CD4-positive, alpha-beta T cell (primary cell): ENCODE measurements at regions not wholly inside any gene's neighbourhood (a gene's known extent, or its start where the extent isn't known, plus 50 kb on each side); places are given as distances from the start of the nearest gene placed in this dataset.

Experiments used
- ATAC-seq: fragments of 200-7000 bp; cut with Tn5 transposase; one replicate; pipeline ENCODE4 v1.10.0; 2022; ENCODE audit warnings: mild to moderate bottlenecking; ENCODE audit not compliant: poor library complexity
- CTCF ChIA-PET: fragments of 350-600 bp; sonication (Branson Sonifier 250); formaldehyde crosslinking; loops from one replicate; lab custom pipeline; 2021; ENCODE audit warnings: antibody characterized with exemption, inconsistent platforms; lab: Charles Lee
- POLR2A ChIA-PET: fragments of 350-600 bp; sonication (Branson Sonifier 250); formaldehyde crosslinking; loops from one replicate; lab custom pipeline; 2021; ENCODE audit warnings: antibody characterized with exemption, inconsistent platforms; lab: Charles Lee
- DNase-seq, 14 experiments: peaks; one replicate each; pipeline ENCODE4 v3.0.0-alpha.2; 2013 to 2020; ENCODE audit warnings: mixed read lengths in 2 of 14
- H3K27ac ChIP-seq, 2 donors: one replicate each; pipeline versions ENCODE4 v1.5.1 to v1.7.0; 2013; ENCODE audit warnings: low read length in 2 of 2, low read depth in 1 of 2, mild to moderate bottlenecking in 1 of 2
- H3K27me3 ChIP-seq, 2 experiments: 1 replicate in 1 of 2; 2 replicates in 1 of 2; pipeline versions ENCODE4 v1.6.1 to v1.7.0; 2013; ENCODE audit warnings: low read length in 2 of 2, control low read depth in 1 of 2, mild to moderate bottlenecking in 1 of 2, moderate library complexity in 1 of 2; ENCODE audit not compliant: insufficient read depth in 2 of 2, control insufficient read depth in 1 of 2
- H3K36me3 ChIP-seq: one replicate; pipeline ENCODE4 v1.6.1; 2013; ENCODE audit warnings: low read length, control low read depth; ENCODE audit not compliant: insufficient read depth
- H3K4me1 ChIP-seq: one replicate; pipeline ENCODE4 v1.6.1; 2013; ENCODE audit warnings: low read length, control low read depth; ENCODE audit not compliant: insufficient read depth
- H3K4me3 ChIP-seq: one replicate; pipeline ENCODE4 v1.5.1; 2013; ENCODE audit warnings: mild to moderate bottlenecking, low read length, moderate library complexity
- H3K9me3 ChIP-seq, 2 experiments: 1 replicate in 1 of 2; 2 replicates in 1 of 2; pipeline versions ENCODE4 v1.6.1 to v1.7.0; 2013; ENCODE audit warnings: low read length in 2 of 2, mild to moderate bottlenecking in 2 of 2, control low read depth in 1 of 2, moderate library complexity in 1 of 2; ENCODE audit not compliant: control insufficient read depth in 1 of 2, insufficient read depth in 1 of 2
- H3K27ac Mint-ChIP-seq: one replicate; pipeline ENCODE4 v1.8.0; 2020; ENCODE audit warnings: mixed read lengths
- H3K27me3 Mint-ChIP-seq: one replicate; pipeline ENCODE4 v1.8.0; 2021; ENCODE audit warnings: mixed read lengths
- H3K36me3 Mint-ChIP-seq: one replicate; pipeline ENCODE4 v1.8.0; 2021; ENCODE audit warnings: low read depth, mixed read lengths
- H3K4me1 Mint-ChIP-seq: one replicate; pipeline ENCODE4 v1.8.0; 2021; ENCODE audit warnings: low read depth, mixed read lengths
- H3K4me3 Mint-ChIP-seq: one replicate; pipeline ENCODE4 v1.8.0; 2020; ENCODE audit warnings: mild to moderate bottlenecking, mixed read lengths
- H3K9me3 Mint-ChIP-seq: one replicate; pipeline ENCODE4 v1.8.0; 2020; ENCODE audit warnings: mixed read lengths
- intact Hi-C, 2 experiments: fragments of 100-400 bp; cut with DNase I in 1 of 2; cut with micrococcal nuclease in 1 of 2; formaldehyde crosslinking; loops; one replicate each; pipeline versions ENCODE4 v1.15.1 to v1.9.0; 2023 to 2025; cut with DNase I, micrococcal nuclease
- TF ChIP-seq, protein P1 (sequence below): fragments of 200-600 bp; IDR thresholded peaks from one replicate; pipeline ENCODE4 v1.8.0; 2022; ENCODE audit warnings: antibody characterized with exemption, mild to moderate bottlenecking

DNA sequence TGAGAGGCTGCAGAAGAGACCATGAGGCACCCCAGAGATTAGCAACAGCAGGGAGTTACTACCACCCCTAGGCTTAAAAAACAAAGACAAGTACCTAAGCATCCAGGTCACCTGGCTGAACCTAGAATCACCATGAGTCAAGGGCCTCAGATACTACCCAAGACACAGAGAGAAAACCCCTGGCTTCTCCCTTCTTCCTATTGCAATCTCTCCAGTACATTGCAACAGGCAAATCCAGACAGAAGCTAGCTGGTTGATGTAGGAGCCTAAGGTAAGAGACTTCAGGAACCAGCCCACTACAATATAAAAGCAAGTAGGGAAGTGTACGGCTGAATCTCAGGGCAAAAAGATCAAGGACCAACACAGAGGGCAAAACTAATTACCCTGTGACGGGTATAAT, 367.2 kb downstream of the PLPP3 start:
- Mint-ChIP-seq H3K36me3 (no peaks in the 10 kb centered on the region), H3K4me1 (no peaks in the 10 kb centered on the region), H3K4me3 (no peak overlapping the region), H3K27me3 (no peaks in the 10 kb centered on the region), H3K9me3 (no peaks in the 10 kb centered on the region), H3K27ac (no peak overlapping the region)
- ChIA-PET POLR2A (interaction anchor here (0.6 kb wide), 1 partner anchor 14 kb away, joined by 3 read pairs; no protein-coding TSS in a partner anchor), CTCF (no interaction called here)
- Histone ChIP-seq H3K4me1 (no peaks in the 10 kb centered on the region), H3K4me3 (no peak overlapping the region), H3K27ac (no peak overlapping the region), H3K27me3 (no peaks in the 10 kb centered on the region), H3K9me3 (no peaks in the 10 kb centered on the region), H3K36me3 (no peaks in the 10 kb centered on the region)
- ATAC-seq = no peak
- DNase-seq = no peak
- intact Hi-C loops = no loop called here
- TF ChIP-seq, protein P1, sequence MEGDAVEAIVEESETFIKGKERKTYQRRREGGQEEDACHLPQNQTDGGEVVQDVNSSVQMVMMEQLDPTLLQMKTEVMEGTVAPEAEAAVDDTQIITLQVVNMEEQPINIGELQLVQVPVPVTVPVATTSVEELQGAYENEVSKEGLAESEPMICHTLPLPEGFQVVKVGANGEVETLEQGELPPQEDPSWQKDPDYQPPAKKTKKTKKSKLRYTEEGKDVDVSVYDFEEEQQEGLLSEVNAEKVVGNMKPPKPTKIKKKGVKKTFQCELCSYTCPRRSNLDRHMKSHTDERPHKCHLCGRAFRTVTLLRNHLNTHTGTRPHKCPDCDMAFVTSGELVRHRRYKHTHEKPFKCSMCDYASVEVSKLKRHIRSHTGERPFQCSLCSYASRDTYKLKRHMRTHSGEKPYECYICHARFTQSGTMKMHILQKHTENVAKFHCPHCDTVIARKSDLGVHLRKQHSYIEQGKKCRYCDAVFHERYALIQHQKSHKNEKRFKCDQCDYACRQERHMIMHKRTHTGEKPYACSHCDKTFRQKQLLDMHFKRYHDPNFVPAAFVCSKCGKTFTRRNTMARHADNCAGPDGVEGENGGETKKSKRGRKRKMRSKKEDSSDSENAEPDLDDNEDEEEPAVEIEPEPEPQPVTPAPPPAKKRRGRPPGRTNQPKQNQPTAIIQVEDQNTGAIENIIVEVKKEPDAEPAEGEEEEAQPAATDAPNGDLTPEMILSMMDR = no peak

- H3K9me3 ChIP-seq = no peaks in the 10 kb centered on the region
- no peak overlapping the region for H3K27ac Mint-ChIP-seq
- H3K27me3 Mint-ChIP-seq = no peaks in the 10 kb centered on the region
- TF ChIP-seq, protein P1 = no peak
- no peaks in the 10 kb centered on the region for H3K4me1 ChIP-seq
- intact Hi-C loops = no loop called here
- POLR2A ChIA-PET = no interaction called here
- no peak overlapping the region for H3K4me3 Mint-ChIP-seq
- no peaks in the 10 kb centered on the region for H3K36me3 Mint-ChIP-seq
- DNase-seq = no peak
- H3K27me3 ChIP-seq = no peaks in the 10 kb centered on the region
- H3K27ac ChIP-seq = no peak overlapping the region
- no peaks in the 10 kb centered on the region for H3K36me3 ChIP-seq
- CTCF ChIA-PET = no interaction called here
- H3K4me1 Mint-ChIP-seq = no peaks in the 10 kb centered on the region
- H3K4me3 ChIP-seq = no peak overlapping the region
- no peak for ATAC-seq
- peaks cover 4% of the 10 kb centered on the region for H3K9me3 Mint-ChIP-seq
These were observed 373.0 kb downstream of the PLPP3 start for GRCh38 chr1:56206391-56206790.

DNA sequence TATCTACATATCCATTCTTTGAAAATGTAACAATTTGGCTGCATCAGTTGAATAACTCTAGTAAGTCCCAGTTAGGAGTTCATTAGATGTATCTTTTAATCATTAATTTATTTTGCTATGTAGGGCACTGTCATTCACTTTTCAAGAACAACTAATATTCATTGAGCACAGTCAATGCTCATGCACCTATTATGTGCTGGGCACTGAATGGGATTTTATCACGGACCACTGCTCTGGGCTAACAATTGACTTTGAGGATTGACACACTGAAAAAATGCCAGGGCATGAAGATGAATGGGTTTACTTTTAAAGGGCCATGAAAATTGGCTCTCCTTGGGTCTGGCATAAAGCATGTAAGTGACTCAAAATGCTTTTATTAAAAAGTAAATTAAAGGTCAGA, 375.2 kb downstream of the PLPP3 start:
- Histone ChIP-seq H3K27ac (no peak overlapping the region), H3K4me1 (no peaks in the 10 kb centered on the region), H3K9me3 (no peaks in the 10 kb centered on the region), H3K27me3 (no peaks in the 10 kb centered on the region), H3K4me3 (no peak overlapping the region), H3K36me3 (no peaks in the 10 kb centered on the region)
- intact Hi-C loops = no loop called here
- ATAC-seq = no peak
- Mint-ChIP-seq H3K4me3 (no peak overlapping the region), H3K27ac (no peak overlapping the region), H3K36me3 (no peaks in the 10 kb centered on the region), H3K4me1 (no peaks in the 10 kb centered on the region), H3K9me3 (peaks cover 4% of the 10 kb centered on the region), H3K27me3 (no peaks in the 10 kb centered on the region)
- no peak for DNase-seq
- ChIA-PET POLR2A (no interaction called here), CTCF (no interaction called here)
- TF ChIP-seq, protein P1 = no peak
